GM21737 (cell line): ENCODE measurements at regions not wholly inside any gene's neighbourhood (a gene's known extent, or its start where the extent isn't known, plus 50 kb on each side); places are given as distances from the start of the nearest gene placed in this dataset.
"Not testable (repeated sequence)": the region's sequence is repeated elsewhere in the genome, so short reads cannot be mapped to it uniquely, and the experiment has no call there.

Experiments
- ATAC-seq: cut with Tn5 transposase; IDR thresholded peaks from one replicate; pipeline ENCODE4 v1.9.1; 2021; ENCODE audit warnings: mild to moderate bottlenecking, moderate library complexity; ENCODE audit not compliant: unreplicated experiment

GRCh38 chr5:118220556-118221195 lies 767.7 kb downstream of the DTWD2 start:
- ATAC-seq, result no peak

- ATAC-seq, result no peak
Measured at GRCh38 chr5:118211606-118212005, 776.7 kb downstream of the DTWD2 start.

GRCh38 chr5:118208031-118208453 lies 780.3 kb downstream of the DTWD2 start:
- ATAC-seq, result no peak

GRCh38 chr5:118199801-118200200 lies 788.5 kb downstream of the DTWD2 start:
- no peak for ATAC-seq

GRCh38 chr5:118196229-118196628 lies 792.1 kb downstream of the DTWD2 start:
- no peak for ATAC-seq

GRCh38 chr5:118195211-118195610 lies 793.1 kb downstream of the DTWD2 start:
- ATAC-seq, result no peak

- no peak for ATAC-seq
Measured at GRCh38 chr5:118193194-118193905, 795.0 kb downstream of the DTWD2 start.

- no peak for ATAC-seq
Measured at GRCh38 chr5:118185018-118185417, 803.3 kb downstream of the DTWD2 start.

GRCh38 chr5:118176146-118176545 lies 812.2 kb downstream of the DTWD2 start:
- ATAC-seq, result no peak

GRCh38 chr5:118174671-118175070 lies 813.7 kb downstream of the DTWD2 start:
- no peak for ATAC-seq

GRCh38 chr5:118173340-118173739 lies 815.0 kb downstream of the DTWD2 start:
- no peak for ATAC-seq

GRCh38 chr5:118165619-118166018 lies 822.7 kb downstream of the DTWD2 start:
- no peak for ATAC-seq

- ATAC-seq, result no peak
Measured at GRCh38 chr5:118156181-118156580, 832.2 kb downstream of the DTWD2 start.

GRCh38 chr5:118146824-118147223 lies 841.5 kb downstream of the DTWD2 start:
- no peak for ATAC-seq

- no peak for ATAC-seq
Measured at GRCh38 chr5:118144540-118144939, 843.8 kb downstream of the DTWD2 start.

GRCh38 chr5:118139361-118139760 lies 849.0 kb downstream of the DTWD2 start:
- ATAC-seq, result no peak

GRCh38 chr5:118126159-118126558 lies 862.2 kb downstream of the DTWD2 start:
- ATAC-seq, result no peak

- no peak for ATAC-seq
Measured at GRCh38 chr5:118125687-118126086, 862.7 kb downstream of the DTWD2 start.

GRCh38 chr5:118121258-118121657 lies 867.1 kb downstream of the DTWD2 start:
- no peak for ATAC-seq

GRCh38 chr5:118115791-118116190 lies 872.6 kb downstream of the DTWD2 start:
- no peak for ATAC-seq

- ATAC-seq, result no peak
Measured at GRCh38 chr5:118111956-118112355, 876.4 kb downstream of the DTWD2 start.

GRCh38 chr5:118107246-118107645 lies 881.1 kb downstream of the DTWD2 start:
- not testable (repeated sequence) for ATAC-seq

- no peak for ATAC-seq
Measured at GRCh38 chr5:118098716-118099115, 889.6 kb downstream of the DTWD2 start.
